GM12892 (cell line): ENCODE measurements at regions not wholly inside any gene's neighbourhood (a gene's known extent, or its start where the extent isn't known, plus 50 kb on each side); places are given as distances from the start of the nearest gene placed in this dataset.
"Not testable (repeated sequence)": the region's sequence is repeated elsewhere in the genome, so short reads cannot be mapped to it uniquely, and the experiment has no call there.

Experiments used
- POLR2A ChIP-seq: IDR thresholded peaks from 2 replicates; pipeline ENCODE4 v1.6.1; 2011; ENCODE audit warnings: low read depth, low read length, control low read depth
- POLR2AphosphoS5 ChIP-seq: IDR thresholded peaks from 2 replicates; pipeline ENCODE4 v1.6.1; 2011; ENCODE audit warnings: low read depth, low read length, control low read depth
- TAF1 ChIP-seq: IDR thresholded peaks from 2 replicates; pipeline ENCODE4 v1.6.1; 2011; ENCODE audit warnings: low read depth, mild to moderate bottlenecking, control low read depth, low read length, borderline replicate concordance

DNA sequence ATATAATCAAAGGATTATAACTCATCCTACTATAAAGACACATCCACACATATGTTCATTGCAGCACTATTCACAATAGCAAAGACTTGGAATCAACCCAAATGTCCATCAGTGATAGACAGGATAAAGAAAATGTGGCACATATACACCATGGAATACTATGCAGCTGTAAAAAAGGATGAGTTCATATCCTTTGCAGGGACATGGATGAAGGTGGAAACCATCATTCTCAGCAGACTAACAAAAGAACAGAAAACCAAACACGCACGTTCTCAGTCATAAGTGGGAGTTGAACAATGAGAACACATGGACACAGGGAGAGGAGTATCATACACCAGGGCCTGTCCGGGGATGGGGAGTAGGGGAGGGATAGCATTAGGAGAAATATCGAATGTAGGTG is 253.0 kb upstream of the ID4 start:
- not testable (repeated sequence) for TF ChIP-seq POLR2A, POLR2AphosphoS5, TAF1
